GM20431 (cell line): ENCODE measurements at regions not wholly inside any gene's neighbourhood (a gene's known extent, or its start where the extent isn't known, plus 50 kb on each side); places are given as distances from the start of the nearest gene placed in this dataset.
"Not testable (repeated sequence)": the region's sequence is repeated elsewhere in the genome, so short reads cannot be mapped to it uniquely, and the experiment has no call there.

Experiments used
- in situ Hi-C: fragments of 300-500 bp; cut with MseI, MboI; formaldehyde crosslinking; loops from one replicate; pipeline ENCODE4 v1.15.0; 2020; ENCODE audit warnings: low sequenced_read_pairs; ENCODE audit not compliant: unreplicated experiment

DNA sequence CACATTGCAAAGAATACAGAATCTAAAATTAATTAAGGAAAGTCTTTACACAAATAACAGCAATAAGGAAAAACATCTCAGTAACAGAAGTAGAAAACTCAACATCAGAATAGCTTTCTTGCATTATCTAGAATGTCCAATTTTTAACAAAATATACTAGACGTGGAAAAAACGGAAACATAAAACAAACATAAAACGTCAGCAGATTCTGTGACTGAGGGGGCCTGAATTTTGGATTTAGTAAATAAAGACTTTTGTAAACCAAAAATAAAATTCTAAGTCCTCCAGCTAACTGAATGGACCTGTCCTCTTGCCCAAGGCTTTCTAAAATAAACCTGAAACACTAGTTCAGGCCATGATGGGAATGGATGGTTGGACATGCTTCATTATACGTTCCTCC, 773.5 kb upstream of the LRRTM1 start:
- in situ Hi-C loops, result no loop called here

- in situ Hi-C loops, result no loop called here
These were observed 772.8 kb upstream of the LRRTM1 start for GRCh38 chr2:81077396-81077795.

- in situ Hi-C loops, result no loop called here
These were observed 768.9 kb upstream of the LRRTM1 start for GRCh38 chr2:81073412-81073811.

DNA sequence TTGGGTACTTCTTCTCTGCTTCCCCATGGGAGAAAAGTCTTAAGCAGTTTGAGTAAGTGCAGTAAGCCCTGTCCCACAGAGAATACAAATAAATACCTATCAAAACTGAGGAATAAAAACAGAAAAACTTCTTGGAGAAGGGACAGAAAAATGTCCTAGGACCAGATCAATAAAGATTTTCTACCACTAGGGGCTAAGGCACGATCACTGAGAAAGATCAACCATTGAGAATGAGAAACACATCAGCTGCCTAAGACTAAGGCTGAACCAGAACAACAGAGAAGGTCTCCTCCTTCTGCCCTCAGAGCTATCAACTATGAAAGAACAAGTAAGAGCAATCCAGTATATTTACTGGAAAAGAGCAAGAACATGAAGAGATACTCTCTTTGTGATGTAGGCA, 763.6 kb upstream of the LRRTM1 start:
- in situ Hi-C loops, result no loop called here

DNA sequence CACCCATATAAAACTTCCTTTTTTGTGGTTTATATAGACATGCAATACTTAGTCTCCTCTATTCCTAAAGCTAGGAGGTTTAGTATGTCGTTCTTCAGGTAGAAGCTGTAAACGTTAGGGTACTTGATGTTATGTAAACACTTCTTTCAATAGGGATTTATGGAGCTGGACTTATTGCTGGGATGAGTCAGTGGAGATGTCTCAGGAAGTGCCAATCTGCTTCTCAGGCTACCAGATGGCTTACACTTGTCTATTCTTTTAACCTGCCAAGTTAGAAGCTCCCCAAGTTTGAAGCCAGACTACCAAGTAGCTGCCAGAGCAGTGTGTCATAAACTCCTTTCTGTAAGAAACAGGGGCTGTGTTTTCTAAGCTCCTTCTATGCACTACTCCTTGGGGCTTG, 756.5 kb upstream of the LRRTM1 start:
- in situ Hi-C loops, result no loop called here

- in situ Hi-C loops, result no loop called here
These were observed 746.1 kb upstream of the LRRTM1 start for GRCh38 chr2:81050580-81051095.

- in situ Hi-C loops, result no loop called here
These were observed 739.1 kb upstream of the LRRTM1 start for GRCh38 chr2:81043681-81044080.

DNA sequence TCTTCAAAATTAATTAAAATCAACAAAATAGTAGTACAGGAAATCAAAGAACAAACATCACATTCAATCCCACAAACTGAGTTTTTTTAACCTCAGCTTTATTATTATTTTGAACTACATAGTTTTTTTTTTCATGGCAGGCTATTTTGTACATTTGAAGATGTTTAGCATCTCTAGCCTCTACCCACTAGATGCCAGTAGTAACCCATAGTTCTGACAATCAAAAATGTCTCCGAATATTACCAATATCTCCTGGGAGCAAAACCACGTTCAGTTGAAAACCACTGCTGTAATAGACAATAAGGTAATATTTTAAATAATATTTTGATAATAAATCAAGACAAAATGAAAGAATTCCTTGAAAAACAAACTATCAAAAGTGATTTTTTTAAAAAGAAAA, 702.6 kb upstream of the LRRTM1 start:
- in situ Hi-C loops, result no loop called here

GRCh38 chr2:81002906-81003305, 698.4 kb upstream of the LRRTM1 start:
- in situ Hi-C loops, result no loop called here

DNA sequence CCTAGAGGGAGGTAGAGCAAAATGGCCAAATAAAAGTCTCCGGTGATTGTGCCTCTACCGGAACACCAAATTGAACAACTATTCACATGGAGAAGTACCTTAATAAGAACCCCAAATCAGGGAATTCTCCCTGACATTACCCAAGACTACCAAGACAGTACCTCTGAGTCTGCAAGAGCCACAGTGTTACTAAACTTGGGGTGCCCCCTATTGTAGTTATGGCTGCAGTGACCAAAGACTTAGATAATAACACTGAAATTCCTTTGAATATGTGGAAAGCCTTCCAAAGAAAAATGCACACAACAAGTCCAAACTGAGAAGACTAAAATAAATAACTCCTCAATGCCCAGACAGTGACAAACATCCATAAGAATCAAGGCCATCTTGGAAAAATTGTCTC, 682.9 kb upstream of the LRRTM1 start:
- in situ Hi-C loops, result no loop called here

- in situ Hi-C loops, result no loop called here
These were observed 665.3 kb upstream of the LRRTM1 start for GRCh38 chr2:80969900-80970299.

DNA sequence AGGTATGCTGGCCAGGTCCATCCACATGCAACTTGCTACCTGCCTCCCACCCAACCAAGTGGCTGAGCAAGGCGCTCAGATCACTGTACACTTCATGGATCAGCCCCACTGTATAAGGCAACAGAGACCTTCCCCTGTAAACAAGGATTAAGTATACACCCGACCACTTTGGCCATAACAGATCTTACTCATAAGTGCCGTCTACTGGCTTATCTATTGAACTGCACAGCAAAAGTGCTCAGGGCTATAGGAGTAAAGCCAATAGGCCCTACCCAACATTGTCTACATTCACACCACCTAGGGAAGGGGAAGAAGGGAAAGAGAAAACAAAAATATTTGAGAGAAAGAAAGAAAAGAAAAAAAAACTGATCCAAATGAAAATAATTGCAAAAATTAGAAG, 663.9 kb upstream of the LRRTM1 start:
- in situ Hi-C loops, result no loop called here

GRCh38 chr2:80947601-80948130, 643.1 kb upstream of the LRRTM1 start:
- in situ Hi-C loops, result no loop called here

- in situ Hi-C loops, result no loop called here
These were observed 638.9 kb upstream of the LRRTM1 start for GRCh38 chr2:80943487-80943886.

GRCh38 chr2:80942766-80943165, 638.2 kb upstream of the LRRTM1 start:
- in situ Hi-C loops, result no loop called here

GRCh38 chr2:80938463-80938862, 633.9 kb upstream of the LRRTM1 start:
- in situ Hi-C loops, result no loop called here

- in situ Hi-C loops, result not testable (repeated sequence)
These were observed 627.3 kb upstream of the LRRTM1 start for GRCh38 chr2:80931820-80932219.

- in situ Hi-C loops, result no loop called here
These were observed 626.2 kb upstream of the LRRTM1 start for GRCh38 chr2:80930777-80931176.

- in situ Hi-C loops, result no loop called here
These were observed 621.6 kb upstream of the LRRTM1 start for GRCh38 chr2:80926168-80926567.

- in situ Hi-C loops, result no loop called here
These were observed 592.0 kb upstream of the LRRTM1 start for GRCh38 chr2:80896576-80896975.

DNA sequence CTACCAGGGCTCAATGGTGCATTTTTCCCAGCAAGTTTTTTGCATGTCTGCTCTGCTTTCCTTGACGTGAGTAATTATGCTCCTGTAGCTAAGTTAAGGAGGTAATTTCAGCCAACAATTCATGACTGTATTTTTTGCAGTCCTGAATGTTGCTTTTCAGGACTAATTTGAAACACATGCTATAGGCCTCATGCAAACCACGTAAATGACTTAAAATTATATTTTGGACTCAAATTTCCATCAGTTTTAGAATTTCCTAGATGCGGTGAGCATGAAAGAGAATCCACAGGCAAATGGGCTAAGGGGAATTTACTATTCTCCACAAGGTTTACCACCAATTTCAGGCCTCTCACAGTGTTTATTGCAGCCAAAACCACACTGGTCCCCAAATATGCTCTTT, 589.9 kb upstream of the LRRTM1 start:
- in situ Hi-C loops, result no loop called here

DNA sequence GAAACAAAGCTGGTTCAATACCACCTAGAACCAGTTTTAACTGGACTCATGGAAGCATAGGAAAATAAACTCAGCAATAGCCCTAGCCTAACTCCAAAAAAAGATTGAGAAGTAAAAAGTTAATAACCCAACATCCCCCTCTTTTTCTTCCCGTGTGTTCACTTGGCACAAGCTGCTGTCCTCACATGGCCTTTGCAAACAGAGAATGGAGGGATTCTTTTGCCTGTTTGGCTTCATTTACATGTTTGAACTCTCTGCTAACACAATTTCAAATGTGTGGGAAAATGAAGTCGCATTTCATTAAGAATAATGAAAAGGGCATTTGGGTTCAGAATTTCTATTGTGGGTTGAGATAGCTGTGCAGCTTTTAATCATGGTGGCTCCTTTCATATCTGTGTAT, 589.2 kb upstream of the LRRTM1 start:
- in situ Hi-C loops, result no loop called here

DNA sequence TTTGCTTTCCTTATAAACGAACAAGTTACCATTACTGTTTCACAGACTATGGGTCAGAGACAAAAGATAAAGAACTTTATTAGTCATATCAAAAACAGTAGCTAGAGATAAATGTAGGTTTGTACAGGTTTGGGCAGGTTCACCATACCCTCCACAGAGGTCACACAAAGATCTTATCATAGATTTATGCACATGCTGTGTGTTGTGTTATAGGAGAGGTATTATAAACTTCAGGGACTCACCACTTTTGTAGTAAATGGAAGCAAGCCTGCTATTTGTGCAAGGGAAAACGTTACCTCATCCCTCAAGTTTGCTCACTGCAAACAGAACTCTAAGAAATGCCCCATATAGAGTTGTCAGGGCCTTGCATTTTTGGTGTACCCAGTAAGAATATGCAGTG, 584.5 kb upstream of the LRRTM1 start:
- in situ Hi-C loops, result no loop called here
